ENCODE measurements at regions not wholly inside any gene's neighbourhood (a gene's known extent, or its start where the extent isn't known, plus 50 kb on each side); places are given as distances from the start of the nearest gene placed in this dataset.

DNA sequence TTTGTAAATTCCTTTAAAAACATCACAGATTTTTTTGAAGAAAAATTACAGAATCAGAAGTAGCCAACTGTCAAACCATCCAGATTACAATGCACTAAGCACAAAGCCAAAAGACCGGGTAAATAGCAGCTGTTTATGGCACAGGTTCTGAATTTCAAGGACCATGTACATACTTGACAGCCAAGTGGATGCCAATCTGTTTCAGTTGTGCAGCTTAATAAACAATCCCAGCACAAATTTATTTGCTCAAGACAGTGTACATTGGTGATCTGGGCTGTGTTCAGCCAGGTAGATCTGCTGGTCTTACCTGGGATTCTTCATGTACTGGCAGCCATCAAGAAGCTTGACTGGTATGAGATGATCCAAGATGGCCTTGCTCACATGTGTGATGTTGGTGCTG lies 229.8 kb upstream of the FLRT2 start:
- TF ChIP-seq PAX5 (IDR thresholded peaks at IDR 0.05; ENCODE audit: insufficient read depth, low read length, severe bottlenecking) (no peak), POLR2AphosphoS5 (IDR thresholded peaks at IDR 0.05; ENCODE audit: low read depth, low read length) (no peak)

Data from GM12891 (cell line).